AG09309 (cell line): ENCODE measurements at regions not wholly inside any gene's neighbourhood (a gene's known extent, or its start where the extent isn't known, plus 50 kb on each side); places are given as distances from the start of the nearest gene placed in this dataset.

Source experiments
- DNase-seq: peaks from one replicate; pipeline ENCODE4 v3.0.0-alpha.2; 2010; ENCODE audit warnings: low read depth
- H3K4me3 ChIP-seq: 2 replicates; pipeline ENCODE4 v1.5.1; 2011; ENCODE audit warnings: mild to moderate bottlenecking, low read depth, low read length, moderate library complexity; ENCODE audit not compliant: control insufficient read depth
- CTCF ChIP-seq: IDR thresholded peaks from 2 replicates; pipeline ENCODE4 v1.5.1; 2011; ENCODE audit warnings: mild to moderate bottlenecking, low read depth, low read length, inconsistent platforms; ENCODE audit not compliant: insufficient read depth, control insufficient read depth; ENCODE audit errors: missing control alignments

- H3K4me3 ChIP-seq, result no peak overlapping the region
- no peak for TF ChIP-seq CTCF
- DNase-seq, result no peak
Observed at GRCh38 chr11:70656252-70656651, 257.9 kb downstream of the CTTN start.

GRCh38 chr11:70660059-70660888, 261.9 kb downstream of the CTTN start:
- DNase-seq, result no peak
- TF ChIP-seq CTCF, result no peak
- no peak overlapping the region for H3K4me3 ChIP-seq

- no peak for DNase-seq
- no peak for TF ChIP-seq CTCF
- no peak overlapping the region for H3K4me3 ChIP-seq
Observed at GRCh38 chr11:70660889-70661197, 262.5 kb downstream of the CTTN start.

- no peak for TF ChIP-seq CTCF
- DNase-seq, result no peak
- peak overlapping the region; percentile 35 for H3K4me3 ChIP-seq
Observed at GRCh38 chr11:70661761-70662501, 263.6 kb downstream of the CTTN start.

- no peak for DNase-seq
- no peak for TF ChIP-seq CTCF
- H3K4me3 ChIP-seq, result no peak overlapping the region
Observed at GRCh38 chr11:70662691-70663098, 264.4 kb downstream of the CTTN start.

- no peak for TF ChIP-seq CTCF
- no peak for DNase-seq
- H3K4me3 ChIP-seq, result no peak overlapping the region
Observed at GRCh38 chr11:70663815-70664214, 265.5 kb downstream of the CTTN start.

GRCh38 chr11:70666311-70666710, 268.0 kb downstream of the CTTN start:
- H3K4me3 ChIP-seq, result no peak overlapping the region
- no peak for DNase-seq
- no peak for TF ChIP-seq CTCF
